Lung (tissue), 11 donors: ENCODE measurements at regions not wholly inside any gene's neighbourhood (a gene's known extent, or its start where the extent isn't known, plus 50 kb on each side); places are given as distances from the start of the nearest gene placed in this dataset.

ENCODE experiments used
- ATAC-seq: fragments of 200-7000 bp; cut with Tn5 transposase; one replicate; pipeline ENCODE4 v1.9.1; 2020; ENCODE audit warnings: moderate number of reproducible peaks; ENCODE audit not compliant: insufficient read depth, low FRiP score
- DNase-seq, 3 donors: peaks; one replicate each; pipeline ENCODE4 v3.0.0-alpha.2; 2013 to 2017
- H3K27ac ChIP-seq, 2 donors: one replicate each; pipeline ENCODE4 v1.5.1; 2013; ENCODE audit warnings: mild to moderate bottlenecking in 2 of 2, moderate library complexity in 2 of 2, control low read depth in 1 of 2, inconsistent platforms in 1 of 2, low read depth in 1 of 2, low read length in 1 of 2
- H3K27me3 ChIP-seq, 3 donors: one replicate each; pipeline ENCODE4 v1.5.1; 2013; ENCODE audit warnings: low read length in 2 of 3; ENCODE audit not compliant: control insufficient read depth in 3 of 3, insufficient read depth in 3 of 3
- H3K36me3 ChIP-seq, 4 donors: one replicate each; pipeline ENCODE4 v1.5.1; 2013; ENCODE audit warnings: low read length in 4 of 4, mild to moderate bottlenecking in 1 of 4, moderate library complexity in 1 of 4; ENCODE audit not compliant: control insufficient read depth in 4 of 4, insufficient read depth in 4 of 4
- H3K4me1 ChIP-seq, 5 donors: one replicate each; pipeline ENCODE4 v1.5.1; 2013; ENCODE audit warnings: low read length in 5 of 5, mild to moderate bottlenecking in 2 of 5, moderate library complexity in 1 of 5; ENCODE audit not compliant: control insufficient read depth in 5 of 5, insufficient read depth in 5 of 5
- H3K4me3 ChIP-seq: one replicate; pipeline ENCODE4 v1.5.1; 2013; ENCODE audit warnings: mild to moderate bottlenecking, control low read depth, moderate library complexity
- H3K9ac ChIP-seq, 2 donors: one replicate each; pipeline ENCODE4 v1.5.1; 2013; ENCODE audit warnings: low read length in 2 of 2, control low read depth in 1 of 2; ENCODE audit not compliant: insufficient read depth in 1 of 2
- H3K9me3 ChIP-seq, 4 donors: one replicate each; pipeline ENCODE4 v1.5.1; 2013; ENCODE audit warnings: low read length in 3 of 4, mild to moderate bottlenecking in 1 of 4, moderate library complexity in 1 of 4; ENCODE audit not compliant: control insufficient read depth in 4 of 4, insufficient read depth in 3 of 4
- WGBS, 2 donors: extraction: QIAGEN DNeasy Blood & Tissue Kit; methylation state at CpG; one replicate each; pipeline ENCODE4 v1.1.7; 2013; 5-methylcytosine and 5-hydroxymethylcytosine counted together
- TF ChIP-seq, protein P1 (sequence below): IDR thresholded peaks from 2 replicates; pipeline ENCODE4 v1.5.1; 2012; ENCODE audit warnings: mild to moderate bottlenecking; ENCODE audit errors: control extremely low read depth, extremely low read depth
- donor health status: control.
- donor health status: control.
- donor health status: Bipolar disorder and iron deficiency.
- donor health status: healthy.
- donor health status: DM: yes; HTN: yes; CAD: no.

GRCh38 chr4:20638825-20639224, 61.4 kb upstream of the PACRGL start:
- TF ChIP-seq, protein P1, sequence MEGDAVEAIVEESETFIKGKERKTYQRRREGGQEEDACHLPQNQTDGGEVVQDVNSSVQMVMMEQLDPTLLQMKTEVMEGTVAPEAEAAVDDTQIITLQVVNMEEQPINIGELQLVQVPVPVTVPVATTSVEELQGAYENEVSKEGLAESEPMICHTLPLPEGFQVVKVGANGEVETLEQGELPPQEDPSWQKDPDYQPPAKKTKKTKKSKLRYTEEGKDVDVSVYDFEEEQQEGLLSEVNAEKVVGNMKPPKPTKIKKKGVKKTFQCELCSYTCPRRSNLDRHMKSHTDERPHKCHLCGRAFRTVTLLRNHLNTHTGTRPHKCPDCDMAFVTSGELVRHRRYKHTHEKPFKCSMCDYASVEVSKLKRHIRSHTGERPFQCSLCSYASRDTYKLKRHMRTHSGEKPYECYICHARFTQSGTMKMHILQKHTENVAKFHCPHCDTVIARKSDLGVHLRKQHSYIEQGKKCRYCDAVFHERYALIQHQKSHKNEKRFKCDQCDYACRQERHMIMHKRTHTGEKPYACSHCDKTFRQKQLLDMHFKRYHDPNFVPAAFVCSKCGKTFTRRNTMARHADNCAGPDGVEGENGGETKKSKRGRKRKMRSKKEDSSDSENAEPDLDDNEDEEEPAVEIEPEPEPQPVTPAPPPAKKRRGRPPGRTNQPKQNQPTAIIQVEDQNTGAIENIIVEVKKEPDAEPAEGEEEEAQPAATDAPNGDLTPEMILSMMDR, result no peak
- 87 to 95% methylated on average over 3 of the region's 3 CpGs for WGBS, 2 donors
- H3K27me3 ChIP-seq, result no peaks in the 10 kb centered on the region

GRCh38 chr4:20639346-20639745, 60.9 kb upstream of the PACRGL start:
- TF ChIP-seq, protein P1, result no peak

More at GRCh38 chr4:20638825-20639224, 61.4 kb upstream of the PACRGL start:
- Histone ChIP-seq H3K36me3 (no peaks in the 10 kb centered on the region), H3K4me1 (no peaks in the 10 kb centered on the region), H3K9me3 (no peaks in the 10 kb centered on the region), H3K27ac (no peak overlapping the region), H3K4me3 (no peak overlapping the region), H3K9ac (no peak overlapping the region)
- ATAC-seq (no peak), DNase-seq (no peak)

DNA sequence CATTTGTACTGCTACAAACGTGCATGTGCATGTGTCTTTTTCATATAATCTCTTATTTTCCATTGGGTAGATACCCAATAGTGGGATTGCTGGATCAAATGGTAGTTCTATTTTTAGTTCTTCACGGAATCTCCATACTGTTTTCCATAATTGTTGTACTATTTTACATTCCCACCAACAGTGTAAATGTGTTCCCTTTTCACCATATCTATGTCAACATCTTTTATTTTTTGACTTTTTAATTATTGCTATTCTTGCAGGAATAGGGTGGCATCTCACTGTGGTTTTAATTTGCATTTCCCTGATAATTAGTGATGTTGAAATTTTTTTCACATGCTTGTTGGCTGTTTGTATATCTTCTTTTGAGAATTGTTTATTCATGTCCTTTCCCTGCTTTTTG, 59.3 kb upstream of the PACRGL start:
- no peak overlapping the region for H3K27ac ChIP-seq
- H3K27me3 ChIP-seq, result no peaks in the 10 kb centered on the region
- no peaks in the 10 kb centered on the region for H3K4me1 ChIP-seq
- no peak for DNase-seq
- WGBS, 2 donors, result 65 to 84% methylated on average over 2 of the region's 2 CpGs
- no peak overlapping the region for H3K9ac ChIP-seq
- H3K36me3 ChIP-seq, result no peaks in the 10 kb centered on the region
- TF ChIP-seq, protein P1, result no peak
- H3K9me3 ChIP-seq, result no peaks in the 10 kb centered on the region
- H3K4me3 ChIP-seq, result no peak overlapping the region
- no peak for ATAC-seq

More at GRCh38 chr4:20639346-20639745, 60.9 kb upstream of the PACRGL start:
- ATAC-seq (no peak), DNase-seq (no peak)
- H3K27me3 ChIP-seq, result no peaks in the 10 kb centered on the region
- WGBS, 2 donors, result 48 to 61% methylated on average over 1 of the region's 1 CpG
- H3K9ac ChIP-seq, result no peak overlapping the region
- H3K9me3 ChIP-seq, result no peaks in the 10 kb centered on the region
- H3K27ac ChIP-seq, result no peak overlapping the region
- no peak overlapping the region for H3K4me3 ChIP-seq
- no peaks in the 10 kb centered on the region for H3K4me1 ChIP-seq
- H3K36me3 ChIP-seq, result no peaks in the 10 kb centered on the region

DNA sequence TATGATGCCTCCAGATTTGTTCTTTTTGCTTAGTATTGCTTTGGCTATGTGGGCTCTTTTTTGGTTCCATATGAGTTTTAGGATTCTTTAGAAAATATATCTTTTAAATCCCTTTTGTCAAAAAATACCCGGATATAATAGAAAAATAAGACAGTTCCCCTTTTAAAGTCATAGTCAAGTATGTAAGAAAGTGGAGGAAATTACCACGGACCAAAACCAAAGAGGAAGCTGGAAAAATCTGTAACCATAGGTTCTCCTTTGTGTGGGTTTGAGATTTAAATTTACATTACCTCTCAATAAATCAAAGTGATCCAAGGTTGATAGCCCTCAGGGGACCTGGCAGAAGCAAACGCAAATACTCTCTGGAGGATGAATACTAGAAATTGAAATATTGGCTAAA, 58.3 kb upstream of the PACRGL start:
- TF ChIP-seq, protein P1, result no peak
- no peak overlapping the region for H3K4me3 ChIP-seq
- no peaks in the 10 kb centered on the region for H3K27me3 ChIP-seq
- H3K4me1 ChIP-seq, result no peaks in the 10 kb centered on the region
- ATAC-seq, result no peak
- no peak overlapping the region for H3K9ac ChIP-seq
- DNase-seq, result no peak
- no peaks in the 10 kb centered on the region for H3K9me3 ChIP-seq
- H3K36me3 ChIP-seq, result no peaks in the 10 kb centered on the region
- no peak overlapping the region for H3K27ac ChIP-seq
- 33 to 59% methylated on average over 3 of the region's 3 CpGs for WGBS, 2 donors
